Endodermal cell (in vitro differentiated cells): ENCODE measurements at regions not wholly inside any gene's neighbourhood (a gene's known extent, or its start where the extent isn't known, plus 50 kb on each side); places are given as distances from the start of the nearest gene placed in this dataset.

Experiments used
- DNase-seq: peaks from one replicate; pipeline ENCODE4 v3.0.0-alpha.2; 2017
- H3K27ac ChIP-seq: 2 replicates; pipeline ENCODE4 v1.5.1; 2013; ENCODE audit warnings: mild to moderate bottlenecking, low read depth, low read length, moderate library complexity
- H3K27me3 ChIP-seq: 2 replicates; pipeline ENCODE4 v1.6.1; 2013; ENCODE audit warnings: mild to moderate bottlenecking, low read length, moderate library complexity; ENCODE audit not compliant: insufficient read depth, control insufficient read depth, poor library complexity, severe bottlenecking
- H3K36me3 ChIP-seq: 2 replicates; pipeline ENCODE4 v1.7.0; 2013; ENCODE audit warnings: mild to moderate bottlenecking, low read length, moderate library complexity; ENCODE audit not compliant: control insufficient read depth, insufficient read depth
- H3K4me1 ChIP-seq: one replicate; pipeline ENCODE4 v1.7.0; 2013; ENCODE audit warnings: low read length; ENCODE audit not compliant: control insufficient read depth, insufficient read depth
- H3K4me3 ChIP-seq: 2 replicates; pipeline ENCODE4 v1.5.1; 2013; ENCODE audit warnings: mild to moderate bottlenecking, low read length, moderate library complexity
- H3K9ac ChIP-seq: 2 replicates; pipeline ENCODE4 v1.6.1; 2013; ENCODE audit warnings: mild to moderate bottlenecking, low read length, moderate library complexity; ENCODE audit not compliant: poor library complexity, severe bottlenecking; ENCODE audit errors: extremely low read depth
- H3K9me3 ChIP-seq: 2 replicates; pipeline ENCODE4 v1.6.1; 2013; ENCODE audit warnings: mild to moderate bottlenecking, low read length, moderate library complexity; ENCODE audit not compliant: control insufficient read depth
- H3K27ac Mint-ChIP-seq: 2 replicates; pipeline ENCODE4 v1.8.0; 2020; ENCODE audit warnings: mixed read lengths
- H3K27me3 Mint-ChIP-seq: 2 replicates; pipeline ENCODE4 v1.8.0; 2021; ENCODE audit warnings: mild to moderate bottlenecking, mixed read lengths; ENCODE audit not compliant: insufficient read depth
- H3K36me3 Mint-ChIP-seq: 2 replicates; pipeline ENCODE4 v1.8.0; 2020; ENCODE audit warnings: low read depth, mixed read lengths
- H3K4me1 Mint-ChIP-seq: 2 replicates; pipeline ENCODE4 v1.8.0; 2020; ENCODE audit warnings: mixed read lengths
- H3K4me3 Mint-ChIP-seq: 2 replicates; pipeline ENCODE4 v1.8.0; 2020; ENCODE audit warnings: mild to moderate bottlenecking, moderate library complexity, mixed read lengths
- H3K9me3 Mint-ChIP-seq: 2 replicates; pipeline ENCODE4 v1.8.0; 2020; ENCODE audit warnings: mild to moderate bottlenecking, mixed read lengths
- WGBS, 2 experiments: methylation state at CpG; one replicate each; pipeline versions ENCODE4 v1.1.5 to v1.1.7; 2013; ENCODE audit warnings: missing lambda C conversion rate in 2 of 2, mixed read lengths in 1 of 2; ENCODE audit not compliant: insufficient coverage in 1 of 2, insufficient read length in 1 of 2; 5-methylcytosine and 5-hydroxymethylcytosine counted together
- TF ChIP-seq, protein P1 (sequence below): fragments of 200-600 bp; sonication (generic); conservative IDR thresholded peaks from 2 replicates; pipeline ENCODE4 v1.5.0; 2021; ENCODE audit warnings: antibody characterized with exemption, mild to moderate bottlenecking

DNA sequence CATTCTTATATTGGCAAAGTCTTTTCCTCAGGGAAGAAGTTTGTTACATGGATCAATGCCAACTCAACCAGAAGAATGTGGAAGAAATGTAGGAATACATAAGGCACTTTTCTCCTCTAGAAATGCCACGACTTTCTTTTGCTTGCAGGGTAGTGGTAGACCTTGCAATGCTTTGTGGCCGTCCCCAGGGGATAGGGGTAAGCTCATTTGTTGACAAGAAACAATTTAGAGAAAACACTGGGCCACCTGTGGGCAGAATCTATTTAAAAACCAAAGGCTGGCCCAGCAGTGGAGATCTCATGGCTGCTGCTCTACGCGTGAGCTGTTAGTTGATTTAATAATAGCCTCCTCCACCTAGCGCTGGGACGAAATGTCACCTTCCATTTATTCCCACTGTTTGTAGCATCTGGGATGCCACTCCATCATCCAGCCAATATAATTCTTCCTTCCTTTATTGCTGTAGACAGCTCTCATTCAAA lies 64.6 kb upstream of the PFN2 start:
- no peak overlapping the region for H3K4me3 ChIP-seq

GRCh38 chr3:150033721-150034120 lies 63.0 kb upstream of the PFN2 start:
- Histone ChIP-seq H3K4me1 (peaks cover 11% of the 10 kb centered on the region), H3K27me3 (no peaks in the 10 kb centered on the region), H3K27ac (no peak overlapping the region), H3K36me3 (no peaks in the 10 kb centered on the region), H3K9ac (no peak overlapping the region), H3K4me3 (no peak overlapping the region), H3K9me3 (peaks cover 1% of the 10 kb centered on the region)
- 37% methylated on average over 2 of the region's 2 CpGs for WGBS, 2 experiments
- no peak for DNase-seq
- H3K36me3 Mint-ChIP-seq, result no peaks in the 10 kb centered on the region
- no peak overlapping the region for H3K4me3 Mint-ChIP-seq
- peaks cover 37% of the 10 kb centered on the region for H3K4me1 Mint-ChIP-seq
- TF ChIP-seq, protein P1, sequence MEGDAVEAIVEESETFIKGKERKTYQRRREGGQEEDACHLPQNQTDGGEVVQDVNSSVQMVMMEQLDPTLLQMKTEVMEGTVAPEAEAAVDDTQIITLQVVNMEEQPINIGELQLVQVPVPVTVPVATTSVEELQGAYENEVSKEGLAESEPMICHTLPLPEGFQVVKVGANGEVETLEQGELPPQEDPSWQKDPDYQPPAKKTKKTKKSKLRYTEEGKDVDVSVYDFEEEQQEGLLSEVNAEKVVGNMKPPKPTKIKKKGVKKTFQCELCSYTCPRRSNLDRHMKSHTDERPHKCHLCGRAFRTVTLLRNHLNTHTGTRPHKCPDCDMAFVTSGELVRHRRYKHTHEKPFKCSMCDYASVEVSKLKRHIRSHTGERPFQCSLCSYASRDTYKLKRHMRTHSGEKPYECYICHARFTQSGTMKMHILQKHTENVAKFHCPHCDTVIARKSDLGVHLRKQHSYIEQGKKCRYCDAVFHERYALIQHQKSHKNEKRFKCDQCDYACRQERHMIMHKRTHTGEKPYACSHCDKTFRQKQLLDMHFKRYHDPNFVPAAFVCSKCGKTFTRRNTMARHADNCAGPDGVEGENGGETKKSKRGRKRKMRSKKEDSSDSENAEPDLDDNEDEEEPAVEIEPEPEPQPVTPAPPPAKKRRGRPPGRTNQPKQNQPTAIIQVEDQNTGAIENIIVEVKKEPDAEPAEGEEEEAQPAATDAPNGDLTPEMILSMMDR, result no peak
- H3K27me3 Mint-ChIP-seq, result peaks cover 2% of the 10 kb centered on the region
- H3K27ac Mint-ChIP-seq, result no peak overlapping the region
- H3K9me3 Mint-ChIP-seq, result peaks cover 7% of the 10 kb centered on the region

More for the DNA sequence above, 64.6 kb upstream of the PFN2 start:
- TF ChIP-seq, protein P1, result peak; percentile 24
- H3K27me3 Mint-ChIP-seq, result peaks cover 2% of the 10 kb centered on the region
- H3K4me3 Mint-ChIP-seq, result no peak overlapping the region
- no peaks in the 10 kb centered on the region for H3K36me3 Mint-ChIP-seq
- Histone ChIP-seq H3K27ac (no peak overlapping the region), H3K9ac (no peak overlapping the region), H3K36me3 (no peaks in the 10 kb centered on the region), H3K4me1 (peaks cover 11% of the 10 kb centered on the region), H3K9me3 (peaks cover 4% of the 10 kb centered on the region), H3K27me3 (no peaks in the 10 kb centered on the region)
- peaks cover 29% of the 10 kb centered on the region for H3K4me1 Mint-ChIP-seq
- peak; percentile 72 for DNase-seq
- H3K27ac Mint-ChIP-seq, result no peak overlapping the region
- peaks cover 6% of the 10 kb centered on the region for H3K9me3 Mint-ChIP-seq
- 20 to 36% methylated on average over 1 to 6 of the region's 6 CpGs for WGBS, 2 experiments

- Mint-ChIP-seq H3K9me3 (peaks cover 20% of the 10 kb centered on the region), H3K27ac (no peak overlapping the region), H3K27me3 (peaks cover 2% of the 10 kb centered on the region), H3K4me1 (peaks cover 28% of the 10 kb centered on the region), H3K4me3 (no peak overlapping the region), H3K36me3 (no peaks in the 10 kb centered on the region)
- DNase-seq, result no peak
- no peak overlapping the region for H3K9ac ChIP-seq
- 88% methylated on average over 2 of the region's 2 CpGs; no CpG with 5 or more reads in 1 of the 2 experiments for WGBS, 2 experiments
- H3K4me1 ChIP-seq, result peaks cover 11% of the 10 kb centered on the region
- H3K27ac ChIP-seq, result no peak overlapping the region
- H3K27me3 ChIP-seq, result no peaks in the 10 kb centered on the region
- H3K4me3 ChIP-seq, result no peak overlapping the region
- no peaks in the 10 kb centered on the region for H3K36me3 ChIP-seq
- H3K9me3 ChIP-seq, result peaks cover 7% of the 10 kb centered on the region
- TF ChIP-seq, protein P1, result no peak
Measured at GRCh38 chr3:150030841-150031240, 60.1 kb upstream of the PFN2 start.
